KOPT-K1 (cell line): ENCODE measurements at regions not wholly inside any gene's neighbourhood (a gene's known extent, or its start where the extent isn't known, plus 50 kb on each side); places are given as distances from the start of the nearest gene placed in this dataset.

Experiments
- H3K27ac ChIP-seq: fragments of 200-600 bp; sonication (generic); 2 replicates; pipeline ENCODE4 v1.5.1; 2016; ENCODE audit warnings: antibody characterized with exemption, mild to moderate bottlenecking, low read depth, low read length; ENCODE audit not compliant: poor library complexity, severe bottlenecking
- H3K36me3 ChIP-seq: fragments of 200-600 bp; sonication (generic); 2 replicates; pipeline ENCODE4 v1.5.1; 2017; ENCODE audit warnings: antibody characterized with exemption, mild to moderate bottlenecking, low read length, moderate library complexity; ENCODE audit not compliant: insufficient read depth
- H3K9me3 ChIP-seq: fragments of 200-600 bp; sonication (generic); 2 replicates; pipeline ENCODE4 v1.5.1; 2017; ENCODE audit warnings: antibody characterized with exemption, low read length, mild to moderate bottlenecking; ENCODE audit not compliant: insufficient read depth, poor library complexity, severe bottlenecking

DNA sequence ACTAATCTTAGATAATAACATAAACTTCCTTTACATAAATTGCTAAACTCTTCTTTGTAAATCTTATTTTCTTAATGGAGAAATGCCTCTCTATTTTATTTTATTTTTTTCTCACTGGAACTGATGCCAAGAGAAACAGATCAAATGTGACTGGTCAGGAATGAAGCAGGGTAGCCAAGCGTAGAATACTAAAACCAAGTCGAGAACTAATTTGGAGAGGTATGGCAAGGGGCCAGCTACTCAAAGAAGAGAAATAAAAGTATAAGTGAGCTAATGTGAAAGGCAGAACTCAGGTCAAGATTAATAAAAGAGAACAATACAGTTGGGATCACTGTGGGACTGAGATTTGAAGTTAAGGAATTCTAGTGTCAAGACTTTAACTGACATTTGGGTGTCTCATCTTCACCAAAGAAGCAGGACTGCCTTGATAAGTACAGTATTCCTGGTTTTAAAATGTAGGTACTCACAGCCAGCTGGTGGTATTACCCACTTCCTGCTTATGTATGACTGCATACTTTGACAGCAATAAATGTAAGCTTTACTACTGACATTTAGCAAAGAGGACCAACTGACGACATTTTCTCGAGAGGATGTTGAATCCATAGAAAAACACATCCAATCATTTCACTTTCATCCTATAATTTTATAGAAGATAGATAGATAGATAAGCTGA lies 1192.2 kb downstream of the EFNB2 start:
- Histone ChIP-seq H3K9me3 (no peaks in the 10 kb centered on the region), H3K36me3 (no peaks in the 10 kb centered on the region), H3K27ac (no peak overlapping the region)

- no peaks in the 10 kb centered on the region for H3K9me3 ChIP-seq
- no peaks in the 10 kb centered on the region for H3K36me3 ChIP-seq
- H3K27ac ChIP-seq = no peak overlapping the region
Observed at GRCh38 chr13:105342281-105342820, 1193.1 kb downstream of the EFNB2 start.

DNA sequence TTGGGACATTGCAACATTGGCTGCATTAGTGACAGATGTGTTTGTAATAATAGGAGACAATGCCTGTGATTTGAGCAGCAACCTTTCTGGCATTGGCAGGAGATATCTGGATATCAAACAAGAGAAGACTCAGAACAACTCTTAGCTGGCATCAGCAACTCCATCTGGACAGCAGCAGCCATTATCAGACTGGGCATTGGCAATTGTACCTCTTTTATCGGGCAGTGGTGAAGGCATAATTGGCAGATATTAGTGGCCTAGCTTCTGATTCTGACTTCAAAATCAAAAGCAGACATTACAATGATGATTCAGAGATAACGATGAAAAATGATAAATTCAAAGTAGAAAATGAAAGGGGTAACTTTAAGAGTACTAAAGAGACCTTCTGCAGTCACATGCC lies 1193.7 kb downstream of the EFNB2 start:
- no peaks in the 10 kb centered on the region for H3K9me3 ChIP-seq
- H3K27ac ChIP-seq = no peak overlapping the region
- no peaks in the 10 kb centered on the region for H3K36me3 ChIP-seq

DNA sequence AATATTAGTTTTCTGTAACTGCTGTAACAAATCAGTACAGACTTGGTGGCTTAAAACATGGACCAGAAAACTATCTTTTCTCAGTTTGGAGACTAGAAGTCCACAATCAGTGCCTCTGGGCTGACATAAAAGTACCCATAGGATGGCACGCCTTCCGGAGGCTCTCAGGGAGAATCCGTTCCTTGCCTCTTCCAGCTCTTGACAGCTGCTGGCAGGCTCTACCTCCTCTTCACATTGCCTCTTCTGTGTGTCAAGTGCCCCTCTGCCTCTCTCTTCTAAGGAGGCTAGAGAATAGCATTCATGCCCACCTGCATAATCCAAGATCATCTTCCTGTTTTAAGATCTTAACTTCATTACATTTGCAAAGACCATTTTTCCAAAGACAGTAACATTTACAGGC lies 1194.2 kb downstream of the EFNB2 start:
- Histone ChIP-seq H3K9me3 (no peaks in the 10 kb centered on the region), H3K27ac (no peak overlapping the region), H3K36me3 (no peaks in the 10 kb centered on the region)

GRCh38 chr13:105340061-105340606 lies 1195.3 kb downstream of the EFNB2 start:
- Histone ChIP-seq H3K36me3 (no peaks in the 10 kb centered on the region), H3K9me3 (no peaks in the 10 kb centered on the region), H3K27ac (no peak overlapping the region)

DNA sequence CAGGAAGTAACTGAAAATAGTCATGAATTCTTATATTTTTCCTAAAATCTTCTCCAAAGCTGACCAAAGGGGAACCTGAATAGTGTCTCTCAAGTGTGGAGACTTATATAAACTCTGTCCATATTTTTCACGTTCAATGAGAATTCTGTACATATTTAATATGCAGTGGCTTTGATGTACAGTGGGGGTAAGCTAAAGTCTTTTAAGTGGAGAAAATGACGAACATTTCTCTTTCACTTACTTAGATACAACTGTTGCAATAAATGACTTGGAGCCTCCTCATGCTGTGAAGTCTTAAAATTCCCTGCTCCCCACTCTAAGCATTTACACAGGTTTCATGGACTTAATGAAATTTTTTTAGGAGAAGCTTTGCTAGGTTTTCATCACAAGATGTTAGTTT lies 1196.7 kb downstream of the EFNB2 start:
- no peaks in the 10 kb centered on the region for H3K9me3 ChIP-seq
- peak overlapping the region; percentile 52 for H3K27ac ChIP-seq
- no peaks in the 10 kb centered on the region for H3K36me3 ChIP-seq

GRCh38 chr13:105338006-105338405 lies 1197.5 kb downstream of the EFNB2 start:
- Histone ChIP-seq H3K9me3 (no peaks in the 10 kb centered on the region), H3K27ac (no peak overlapping the region)

DNA sequence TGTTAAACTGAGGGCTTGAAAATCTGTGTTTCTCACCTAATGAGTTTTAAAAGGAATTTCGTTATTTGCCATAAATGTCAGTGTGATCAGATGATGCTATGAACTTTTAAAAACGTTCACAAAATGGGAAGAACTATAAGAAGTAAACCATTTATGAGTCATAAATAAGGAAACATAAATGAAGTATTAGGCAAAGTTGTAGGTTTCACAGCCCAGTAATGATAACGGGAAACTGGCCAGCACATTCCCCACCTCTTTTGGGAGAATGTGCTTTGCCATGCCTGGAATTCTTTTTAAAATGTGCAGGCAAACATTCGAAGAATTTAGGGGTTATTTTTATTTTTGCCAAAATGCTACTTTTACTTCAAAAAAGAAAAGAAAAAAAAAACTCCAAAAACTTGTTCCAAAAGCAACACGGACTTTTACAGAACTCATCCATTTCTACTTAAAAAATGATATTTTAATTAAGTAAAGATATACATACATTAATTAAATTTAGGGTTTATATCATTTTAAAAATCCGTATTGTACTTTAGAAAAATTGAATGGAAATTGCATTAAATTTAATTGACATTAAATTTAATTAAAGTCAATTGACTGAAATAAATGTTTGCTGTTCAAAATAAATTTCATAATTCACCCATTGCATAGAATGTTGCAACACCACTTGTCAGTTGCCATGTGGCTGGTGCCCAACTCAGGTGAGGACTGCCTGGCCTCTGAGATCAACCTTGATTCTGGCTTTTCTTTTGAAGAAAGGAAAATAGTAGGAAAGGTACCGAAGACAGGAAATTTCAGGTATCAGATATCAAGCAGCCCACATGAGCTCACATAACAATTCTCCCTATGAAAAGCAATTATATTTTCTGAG lies 1198.5 kb downstream of the EFNB2 start:
- Histone ChIP-seq H3K36me3 (no peaks in the 10 kb centered on the region), H3K27ac (no peak overlapping the region), H3K9me3 (no peaks in the 10 kb centered on the region)

More at GRCh38 chr13:105338006-105338405, 1197.5 kb downstream of the EFNB2 start:
- no peaks in the 10 kb centered on the region for H3K36me3 ChIP-seq

DNA sequence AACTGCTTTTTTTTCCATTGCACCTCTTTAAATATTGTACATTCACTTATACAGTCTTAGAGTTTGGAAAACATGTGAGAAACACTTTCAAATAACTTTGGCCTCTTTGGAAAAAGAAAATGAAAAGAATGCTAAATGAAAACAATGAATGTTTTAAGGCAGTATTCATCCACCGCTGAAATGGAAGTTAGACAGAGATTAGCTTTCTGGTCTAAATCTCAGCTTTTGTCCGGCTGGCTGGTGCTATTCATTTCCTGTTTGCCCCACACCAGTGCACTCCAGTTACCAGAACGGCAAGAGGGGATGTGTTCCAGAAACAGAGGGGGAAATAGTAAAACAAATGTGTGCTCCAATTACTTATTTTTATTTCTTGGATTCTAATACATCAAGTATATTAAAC lies 1201.3 kb downstream of the EFNB2 start:
- peaks cover 12% of the 10 kb centered on the region for H3K9me3 ChIP-seq
- H3K27ac ChIP-seq = no peak overlapping the region
- no peaks in the 10 kb centered on the region for H3K36me3 ChIP-seq

GRCh38 chr13:105333416-105333815 lies 1202.0 kb downstream of the EFNB2 start:
- H3K9me3 ChIP-seq = peaks cover 17% of the 10 kb centered on the region
- H3K27ac ChIP-seq = no peak overlapping the region
- H3K36me3 ChIP-seq = no peaks in the 10 kb centered on the region

DNA sequence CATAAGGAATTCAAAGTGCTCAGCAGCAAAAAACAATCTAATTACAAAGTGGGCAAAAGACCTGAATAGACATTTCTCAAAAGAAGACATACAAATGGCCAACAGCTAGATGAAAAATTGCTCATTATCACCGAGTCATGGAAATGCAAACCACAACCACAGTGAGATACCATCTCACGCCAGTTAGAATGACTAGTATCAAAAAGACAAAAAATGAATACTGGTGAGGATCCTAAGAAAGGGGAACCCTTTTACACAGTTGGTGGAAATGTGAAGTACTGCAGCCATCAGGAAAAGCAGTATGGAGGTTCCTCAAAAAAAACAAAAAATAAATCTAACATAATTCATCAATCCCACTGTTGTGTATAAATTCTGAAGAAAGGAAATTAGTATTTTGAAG lies 1206.1 kb downstream of the EFNB2 start:
- Histone ChIP-seq H3K27ac (no peak overlapping the region), H3K36me3 (no peaks in the 10 kb centered on the region), H3K9me3 (peaks cover 17% of the 10 kb centered on the region)

DNA sequence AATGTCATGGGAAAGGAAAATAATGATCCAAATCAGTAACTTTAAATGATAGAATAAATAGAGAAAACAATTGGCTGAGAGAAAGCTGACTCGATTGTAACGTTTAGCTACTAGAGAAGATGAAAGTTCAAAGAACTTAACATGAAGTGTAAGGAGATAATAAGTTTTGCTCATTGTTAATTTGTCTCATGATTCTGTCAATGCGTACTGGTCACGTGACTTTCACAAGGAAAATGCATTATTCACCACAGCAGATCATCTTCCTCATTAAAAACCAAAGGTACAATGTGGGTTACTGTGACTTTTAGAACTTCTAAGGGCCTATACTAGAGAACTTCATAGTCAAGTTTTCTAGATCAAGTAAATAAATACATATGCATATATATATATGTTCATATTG lies 1207.2 kb downstream of the EFNB2 start:
- Histone ChIP-seq H3K36me3 (no peaks in the 10 kb centered on the region), H3K9me3 (peaks cover 17% of the 10 kb centered on the region), H3K27ac (no peak overlapping the region)

- Histone ChIP-seq H3K27ac (no peak overlapping the region), H3K36me3 (no peaks in the 10 kb centered on the region), H3K9me3 (peaks cover 17% of the 10 kb centered on the region)
Observed at GRCh38 chr13:105327581-105328126, 1207.8 kb downstream of the EFNB2 start.

DNA sequence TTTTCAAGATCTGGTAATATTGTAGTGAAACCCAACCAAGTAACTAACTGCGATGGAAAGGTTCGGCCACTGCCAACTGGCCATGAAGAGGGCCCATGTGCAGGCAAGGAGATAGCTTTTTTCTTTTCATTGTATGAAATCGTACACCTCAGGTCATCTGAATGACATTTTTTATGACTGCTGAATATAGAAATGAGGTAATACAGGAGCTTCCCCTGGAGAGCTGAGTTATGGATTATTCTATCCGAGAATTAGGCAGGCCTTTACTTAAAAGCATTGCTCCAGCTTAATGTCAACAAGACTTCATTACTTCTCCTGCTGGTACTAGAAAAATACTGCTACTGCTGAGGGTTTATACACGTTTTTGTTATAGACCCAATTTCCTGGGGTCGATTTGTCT lies 1215.6 kb downstream of the EFNB2 start:
- Histone ChIP-seq H3K36me3 (no peaks in the 10 kb centered on the region), H3K27ac (no peak overlapping the region), H3K9me3 (peaks cover 4% of the 10 kb centered on the region)

DNA sequence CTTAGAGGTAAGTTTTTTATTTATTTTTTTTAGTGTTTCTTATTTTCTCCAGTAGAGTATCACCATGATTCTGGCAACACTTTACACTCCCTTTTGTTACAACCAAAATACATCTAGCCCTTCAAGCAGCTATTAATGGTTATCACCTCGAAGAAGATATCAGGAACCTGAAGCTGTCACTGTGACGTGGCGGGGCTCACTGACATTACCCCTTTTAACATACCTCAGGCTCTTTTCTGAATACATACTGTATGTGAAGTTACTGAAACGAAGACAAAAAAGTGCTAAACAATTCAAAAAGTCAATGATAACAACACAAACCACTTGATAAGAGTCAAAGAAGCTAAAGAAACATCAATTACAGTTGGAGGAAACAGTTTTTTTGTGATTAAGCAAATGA lies 1218.7 kb downstream of the EFNB2 start:
- Histone ChIP-seq H3K27ac (no peak overlapping the region), H3K9me3 (peaks cover 4% of the 10 kb centered on the region), H3K36me3 (no peaks in the 10 kb centered on the region)
